PC-3 (cell line): ENCODE measurements at regions not wholly inside any gene's neighbourhood (a gene's known extent, or its start where the extent isn't known, plus 50 kb on each side); places are given as distances from the start of the nearest gene placed in this dataset.

ENCODE experiments used
- ATAC-seq: fragments of 200-7000 bp; cut with Tn5 transposase; 2 replicates; pipeline ENCODE4 v1.9.1; 2020; ENCODE audit warnings: mild to moderate bottlenecking, moderate library complexity
- BruUV-seq: library from RNA; stranded (reverse); fragments of 400-500 nt; replicated peaks from 2 replicates; lab custom pipeline; 2021; lab: Mats Ljungman, UMichigan
- CTCF ChIA-PET: fragments of 300-600 bp; sonication (Branson Sonifier 250); formaldehyde crosslinking; loops from one replicate; lab custom pipeline; 2022; ENCODE audit warnings: antibody characterized with exemption; lab: Charles Lee
- POLR2A ChIA-PET: fragments of 300-600 bp; sonication (Branson Sonifier 250); formaldehyde crosslinking; loops from one replicate; lab custom pipeline; 2022; ENCODE audit warnings: antibody characterized with exemption; ENCODE audit not compliant: unreplicated experiment; lab: Charles Lee
- DNase-seq: peaks from one replicate; pipeline ENCODE4 v3.0.0-alpha.2; 2015
- H2AFZ ChIP-seq: fragments of 300-600 bp; sonication (generic); 2 replicates; pipeline ENCODE4 v1.6.0; 2016; ENCODE audit warnings: antibody characterized with exemption, low read length
- H3F3A ChIP-seq: fragments of 300-600 bp; sonication (generic); one replicate; pipeline ENCODE4 v1.6.0; 2017; ENCODE audit warnings: antibody characterized with exemption, low read length, control low read depth, mild to moderate bottlenecking; ENCODE audit not compliant: unreplicated experiment
- H3K27ac ChIP-seq: fragments of 300-600 bp; sonication (generic); 2 replicates; pipeline ENCODE4 v1.5.1; 2016; ENCODE audit warnings: mild to moderate bottlenecking, low read length
- H3K27me3 ChIP-seq: fragments of 300-600 bp; sonication (generic); 2 replicates; pipeline ENCODE4 v1.6.1; 2016; ENCODE audit warnings: low read length, mixed read lengths
- H3K36me3 ChIP-seq: fragments of 300-600 bp; sonication (generic); 2 replicates; pipeline ENCODE4 v1.6.1; 2016; ENCODE audit warnings: low read depth, mixed run types, low read length, mixed read lengths
- H3K4me1 ChIP-seq: fragments of 300-600 bp; sonication (generic); 2 replicates; pipeline ENCODE4 v1.5.1; 2016; ENCODE audit warnings: low read length; ENCODE audit not compliant: insufficient read depth
- H3K4me2 ChIP-seq: fragments of 300-600 bp; sonication (generic); 2 replicates; pipeline ENCODE4 v1.6.0; 2016; ENCODE audit warnings: low read length
- H3K4me3 ChIP-seq: fragments of 300-600 bp; sonication (generic); 2 replicates; pipeline ENCODE4 v1.5.1; 2016; ENCODE audit warnings: mild to moderate bottlenecking, low read length, mixed read lengths
- H3K79me2 ChIP-seq: fragments of 300-600 bp; sonication (generic); 2 replicates; pipeline ENCODE4 v1.6.1; 2017; ENCODE audit warnings: low read length, mixed read lengths
- H3K9ac ChIP-seq: fragments of 300-600 bp; sonication (generic); 2 replicates; pipeline ENCODE4 v1.6.0; 2016; ENCODE audit warnings: mild to moderate bottlenecking, low read length
- H3K9me2 ChIP-seq: fragments of 300-600 bp; sonication (generic); replicated peaks from 2 replicates; pipeline ENCODE4 v1.6.1; 2016; ENCODE audit warnings: mixed run types, low read length, mixed read lengths
- H3K9me3 ChIP-seq: fragments of 300-600 bp; sonication (generic); 2 replicates; pipeline ENCODE4 v1.6.1; 2016; ENCODE audit warnings: low read length, mixed read lengths
- H4K20me1 ChIP-seq: fragments of 300-600 bp; sonication (generic); 2 replicates; pipeline ENCODE4 v1.6.1; 2016; ENCODE audit warnings: low read length, mixed read lengths
- CTCF ChIP-seq: fragments of 300-600 bp; sonication (generic); conservative IDR thresholded peaks from 2 replicates; pipeline ENCODE4 v1.5.1; 2017; ENCODE audit warnings: antibody characterized with exemption, low read depth, mild to moderate bottlenecking, low read length
- EZH2 ChIP-seq: fragments of 300-600 bp; sonication (generic); IDR thresholded peaks from one replicate; pipeline ENCODE4 v1.6.1; 2017; ENCODE audit warnings: antibody characterized with exemption, mild to moderate bottlenecking, low read length; ENCODE audit not compliant: unreplicated experiment
- EZH2phosphoT487 ChIP-seq: fragments of 300-600 bp; sonication (generic); IDR thresholded peaks from 2 replicates; pipeline ENCODE4 v1.6.1; 2018; ENCODE audit warnings: mild to moderate bottlenecking, antibody characterized with exemption, low read length, borderline replicate concordance
- intact Hi-C: fragments of 100-400 bp; cut with micrococcal nuclease; formaldehyde crosslinking; loops from 2 replicates; pipeline ENCODE4 v1.9.0; 2023

DNA sequence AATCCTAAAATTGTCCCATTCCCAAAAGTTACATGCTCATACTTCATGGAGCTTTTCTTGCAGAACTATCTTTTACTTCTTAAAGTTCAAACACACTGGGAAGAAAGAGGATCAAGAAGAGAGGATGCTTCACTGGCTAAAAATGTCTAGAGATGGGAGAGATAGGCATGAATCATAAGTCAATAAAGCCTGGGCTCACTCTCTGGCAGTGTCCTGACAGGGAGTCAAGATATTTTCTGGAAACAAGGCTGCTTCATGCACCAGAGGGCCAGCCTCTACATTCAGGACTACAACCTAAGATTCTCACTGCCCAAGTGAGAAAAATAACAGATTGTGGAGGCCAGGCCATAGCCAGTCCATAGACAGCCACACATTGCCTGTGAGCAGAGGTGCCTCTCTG lies 1358.4 kb downstream of the EFNA5 start:
- ChIA-PET CTCF (no interaction called here), POLR2A (no interaction called here)
- Histone ChIP-seq H3K9me2 (no peaks in the 10 kb centered on the region), H3K36me3 (no peaks in the 10 kb centered on the region), H3F3A (no peaks in the 10 kb centered on the region), H3K27me3 (no peaks in the 10 kb centered on the region), H3K9ac (no peak overlapping the region), H3K9me3 (no peaks in the 10 kb centered on the region), H3K27ac (no peak overlapping the region), H3K4me1 (peaks cover 13% of the 10 kb centered on the region), H3K4me2 (0 out of 2 replicates have a peak overlapping the region, but pooled peaks have one; percentile 22), H3K79me2 (no peaks in the 10 kb centered on the region), H2AFZ (no peak overlapping the region), H4K20me1 (no peaks in the 10 kb centered on the region), H3K4me3 (no peak overlapping the region)
- no TSS peak for BruUV-seq
- TF ChIP-seq EZH2 (no peak), CTCF (no peak)
- ATAC-seq (peak; percentile 99), DNase-seq (peak; percentile 75)
- intact Hi-C loops, result no loop called here

DNA sequence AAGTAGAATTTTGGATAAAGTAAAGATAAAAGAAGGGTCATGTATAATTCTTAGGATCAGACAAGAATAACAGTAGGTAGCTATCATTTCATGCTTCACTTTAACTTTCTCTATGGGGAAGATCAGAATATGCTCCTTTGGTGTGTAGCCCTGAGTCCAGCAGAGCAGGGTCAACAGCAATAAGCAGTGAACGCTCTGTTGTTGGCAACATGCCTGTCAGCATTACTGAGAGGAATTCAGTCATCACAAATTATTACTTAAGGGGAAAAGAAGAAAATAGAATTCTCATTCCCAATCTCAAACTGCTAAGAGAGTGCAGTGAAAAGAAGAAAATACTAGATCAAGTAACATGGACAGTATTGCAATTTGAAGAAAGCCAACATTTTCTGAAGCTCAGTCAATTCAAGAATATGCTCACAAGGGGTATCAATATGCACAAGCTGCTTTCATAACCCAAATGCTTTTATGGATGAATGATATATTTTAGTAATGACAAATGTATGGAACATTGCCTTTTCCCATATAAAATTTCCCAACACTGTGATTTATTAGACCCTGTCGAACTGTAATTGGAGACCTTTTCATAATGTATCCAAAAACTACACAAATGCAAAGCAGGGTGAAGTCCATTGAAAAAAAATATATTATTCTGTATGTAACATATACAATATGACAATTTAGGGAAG lies 1359.4 kb downstream of the EFNA5 start:
- Histone ChIP-seq H3K9ac (no peak overlapping the region), H4K20me1 (no peaks in the 10 kb centered on the region), H3K9me3 (no peaks in the 10 kb centered on the region), H3F3A (no peaks in the 10 kb centered on the region), H3K9me2 (no peaks in the 10 kb centered on the region), H2AFZ (no peak overlapping the region), H3K27ac (no peak overlapping the region), H3K79me2 (no peaks in the 10 kb centered on the region), H3K4me2 (no peak overlapping the region), H3K36me3 (no peaks in the 10 kb centered on the region), H3K27me3 (no peaks in the 10 kb centered on the region), H3K4me1 (peaks cover 13% of the 10 kb centered on the region), H3K4me3 (no peak overlapping the region)
- ATAC-seq (no peak), DNase-seq (peak; percentile 11)
- intact Hi-C loops, result no loop called here
- TF ChIP-seq EZH2 (no peak), EZH2phosphoT487 (no peak)
- POLR2A ChIA-PET, result no interaction called here
- CTCF ChIA-PET, result no interaction called here
- BruUV-seq, result no TSS peak

- ChIA-PET POLR2A (no interaction called here), CTCF (no interaction called here)
- ATAC-seq, result no peak
- H3K4me1 ChIP-seq, result peaks cover 1% of the 10 kb centered on the region
- TF ChIP-seq CTCF, result no peak
- H3K27me3 ChIP-seq, result no peaks in the 10 kb centered on the region
- H3K9me2 ChIP-seq, result no peaks in the 10 kb centered on the region
- BruUV-seq, result no TSS peak
- H3K9me3 ChIP-seq, result no peaks in the 10 kb centered on the region
- intact Hi-C loops, result no loop called here
- H3K36me3 ChIP-seq, result no peaks in the 10 kb centered on the region
- no peak overlapping the region for H2AFZ ChIP-seq
- H3K9ac ChIP-seq, result no peak overlapping the region
- no peak overlapping the region for H3K27ac ChIP-seq
- H3F3A ChIP-seq, result no peaks in the 10 kb centered on the region
- H4K20me1 ChIP-seq, result no peaks in the 10 kb centered on the region
- no peak for DNase-seq
- no peak overlapping the region for H3K4me2 ChIP-seq
- no peak overlapping the region for H3K4me3 ChIP-seq
- no peaks in the 10 kb centered on the region for H3K79me2 ChIP-seq
These were observed 1363.5 kb downstream of the EFNA5 start for GRCh38 chr5:106307265-106307664.
